GM18511 (cell line): ENCODE measurements at regions not wholly inside any gene's neighbourhood (a gene's known extent, or its start where the extent isn't known, plus 50 kb on each side); places are given as distances from the start of the nearest gene placed in this dataset.

Source experiments
- ATAC-seq: cut with Tn5 transposase; IDR thresholded peaks from one replicate; pipeline ENCODE4 v1.9.1; 2021; ENCODE audit warnings: mild to moderate bottlenecking, moderate library complexity; ENCODE audit not compliant: unreplicated experiment

- no peak for ATAC-seq
These were observed 304.3 kb upstream of the DPH6 start for GRCh38 chr15:35850284-35850683.

GRCh38 chr15:35851491-35851890 is 305.5 kb upstream of the DPH6 start:
- ATAC-seq: no peak

- ATAC-seq: no peak
These were observed 307.1 kb upstream of the DPH6 start for GRCh38 chr15:35852818-35853624.

- ATAC-seq: no peak
These were observed 308.4 kb upstream of the DPH6 start for GRCh38 chr15:35854316-35854715.

- ATAC-seq: no peak
These were observed 311.7 kb upstream of the DPH6 start for GRCh38 chr15:35857567-35858226.

GRCh38 chr15:35858707-35859106 is 312.7 kb upstream of the DPH6 start:
- ATAC-seq: no peak

- no peak for ATAC-seq
These were observed 317.7 kb upstream of the DPH6 start for GRCh38 chr15:35863655-35864054.

GRCh38 chr15:35867356-35867755 is 321.4 kb upstream of the DPH6 start:
- ATAC-seq: no peak

- ATAC-seq: no peak
These were observed 325.3 kb upstream of the DPH6 start for GRCh38 chr15:35871282-35871681.

GRCh38 chr15:35871812-35872211 is 325.8 kb upstream of the DPH6 start:
- ATAC-seq: no peak

GRCh38 chr15:35872577-35872976 is 326.6 kb upstream of the DPH6 start:
- ATAC-seq: no peak

GRCh38 chr15:35874260-35874905 is 328.4 kb upstream of the DPH6 start:
- no peak for ATAC-seq

- no peak for ATAC-seq
These were observed 330.8 kb upstream of the DPH6 start for GRCh38 chr15:35876762-35877161.

GRCh38 chr15:35880896-35881295 is 334.9 kb upstream of the DPH6 start:
- no peak for ATAC-seq

- no peak for ATAC-seq
These were observed 339.9 kb upstream of the DPH6 start for GRCh38 chr15:35885870-35886269.

GRCh38 chr15:35886765-35887164 is 340.8 kb upstream of the DPH6 start:
- no peak for ATAC-seq

- ATAC-seq: no peak
These were observed 342.9 kb upstream of the DPH6 start for GRCh38 chr15:35888815-35889214.

GRCh38 chr15:35907511-35907910 is 361.5 kb upstream of the DPH6 start:
- ATAC-seq: no peak

GRCh38 chr15:35909414-35909813 is 363.4 kb upstream of the DPH6 start:
- ATAC-seq: no peak

- no peak for ATAC-seq
These were observed 364.3 kb upstream of the DPH6 start for GRCh38 chr15:35910227-35910626.

- ATAC-seq: no peak
These were observed 365.2 kb upstream of the DPH6 start for GRCh38 chr15:35911052-35911777.
